ENCODE measurements at regions not wholly inside any gene's neighbourhood (a gene's known extent, or its start where the extent isn't known, plus 50 kb on each side); places are given as distances from the start of the nearest gene placed in this dataset.
A peak's percentile ranks its signal among the peaks of the same experiment; 100 is the strongest.

GRCh38 chr14:34237081-34237480 lies 225.0 kb downstream of the SPTSSA start:
- CTCF ChIA-PET = no interaction called here
- DNase-seq = no peak
- Histone ChIP-seq H3K36me3 (ENCODE audit: control insufficient read depth in 4 of 4, insufficient read depth in 4 of 4, low read length in 3 of 4) (no peaks in the 10 kb centered on the region), H3K27ac (ENCODE audit: insufficient read depth in 1 of 2, low read depth in 1 of 2, low read length in 2 of 2, poor library complexity in 1 of 2, severe bottlenecking in 2 of 2) (no peak overlapping the region), H3K27me3 (replicated peaks in 2 of 5; ENCODE audit: control insufficient read depth in 4 of 5, insufficient read depth in 5 of 5, low read length in 4 of 5) (peaks cover 0 to 4% (median 0%) of the 10 kb centered on the region in 5 experiments), H3K4me3 (ENCODE audit: control insufficient read depth in 1 of 7, extremely low read depth in 1 of 7, insufficient read depth in 4 of 7, low read depth in 2 of 7, low read length in 6 of 7) (no peak overlapping the region), H3K9me3 (ENCODE audit: control extremely low read depth in 1 of 5, control insufficient read depth in 4 of 5, insufficient read depth in 2 of 5, low read depth in 1 of 5, low read length in 4 of 5) (no peaks in the 10 kb centered on the region), H3K4me1 (ENCODE audit: control extremely low read depth in 1 of 4, control insufficient read depth in 4 of 4, insufficient read depth in 4 of 4, low read length in 3 of 4) (no peaks in the 10 kb centered on the region)
- 100% methylated on average over 1 of the region's 1 CpG for WGBS (ENCODE audit: insufficient coverage)
- POLR2A ChIA-PET = no interaction called here

GRCh38 chr14:34235643-34236300 lies 226.3 kb downstream of the SPTSSA start:
- ChIA-PET CTCF (interaction anchor here (1.2 to 1.3 kb wide), 2 partner anchors 136 to 395 kb away, joined by 3 to 5 read pairs; no protein-coding TSS in a partner anchor), POLR2A (interaction anchor here (0.7 kb wide), 1 partner anchor 580 kb away, joined by 3 read pairs; no protein-coding TSS in a partner anchor)
- WGBS (ENCODE audit: insufficient coverage) = 88% methylated on average over 3 of the region's 5 CpGs
- H3K4me3 ChIP-seq (ENCODE audit: control insufficient read depth in 1 of 7, extremely low read depth in 1 of 7, insufficient read depth in 4 of 7, low read depth in 2 of 7, low read length in 6 of 7) = no peak overlapping the region
- H3K4me1 ChIP-seq (ENCODE audit: control extremely low read depth in 1 of 4, control insufficient read depth in 4 of 4, insufficient read depth in 4 of 4, low read length in 3 of 4) = no peaks in the 10 kb centered on the region
- no peaks in the 10 kb centered on the region for H3K36me3 ChIP-seq (ENCODE audit: control insufficient read depth in 4 of 4, insufficient read depth in 4 of 4, low read length in 3 of 4)
- H3K27ac ChIP-seq (ENCODE audit: insufficient read depth in 1 of 2, low read depth in 1 of 2, low read length in 2 of 2, poor library complexity in 1 of 2, severe bottlenecking in 2 of 2) = no peak overlapping the region
- no peaks in the 10 kb centered on the region for H3K9me3 ChIP-seq (ENCODE audit: control extremely low read depth in 1 of 5, control insufficient read depth in 4 of 5, insufficient read depth in 2 of 5, low read depth in 1 of 5, low read length in 4 of 5)
- no peak for DNase-seq
- H3K27me3 ChIP-seq (replicated peaks in 2 of 5; ENCODE audit: control insufficient read depth in 4 of 5, insufficient read depth in 5 of 5, low read length in 4 of 5) = peaks cover 0 to 4% (median 0%) of the 10 kb centered on the region in 5 experiments

DNA sequence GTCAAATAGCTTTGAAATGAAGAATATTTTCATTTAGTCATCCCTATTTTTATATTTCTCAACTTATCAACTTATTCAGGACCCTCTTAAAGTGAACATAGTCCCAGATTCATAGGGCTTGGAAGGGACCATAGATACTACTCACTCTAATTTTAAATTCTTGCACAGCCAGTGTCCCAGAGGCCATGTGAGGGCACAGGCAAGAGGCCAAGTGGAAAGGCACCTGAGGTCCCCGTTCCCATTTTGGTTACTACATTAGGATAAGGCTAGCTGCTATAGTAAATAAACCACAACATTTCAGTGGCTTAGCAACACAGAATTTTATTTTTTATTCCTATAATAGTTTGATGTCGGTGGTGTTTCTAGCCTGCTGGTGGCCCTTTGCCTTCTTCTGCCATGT lies 227.8 kb downstream of the SPTSSA start:
- Histone ChIP-seq H3K27ac (ENCODE audit: insufficient read depth in 1 of 2, low read depth in 1 of 2, low read length in 2 of 2, poor library complexity in 1 of 2, severe bottlenecking in 2 of 2) (no peak overlapping the region), H3K4me1 (ENCODE audit: control extremely low read depth in 1 of 4, control insufficient read depth in 4 of 4, insufficient read depth in 4 of 4, low read length in 3 of 4) (no peaks in the 10 kb centered on the region), H3K9me3 (ENCODE audit: control extremely low read depth in 1 of 5, control insufficient read depth in 4 of 5, insufficient read depth in 2 of 5, low read depth in 1 of 5, low read length in 4 of 5) (no peaks in the 10 kb centered on the region), H3K4me3 (ENCODE audit: control insufficient read depth in 1 of 7, extremely low read depth in 1 of 7, insufficient read depth in 4 of 7, low read depth in 2 of 7, low read length in 6 of 7) (no peak overlapping the region), H3K27me3 (replicated peaks in 2 of 5; ENCODE audit: control insufficient read depth in 4 of 5, insufficient read depth in 5 of 5, low read length in 4 of 5) (peaks cover 0 to 4% (median 0%) of the 10 kb centered on the region in 5 experiments), H3K36me3 (ENCODE audit: control insufficient read depth in 4 of 4, insufficient read depth in 4 of 4, low read length in 3 of 4) (no peaks in the 10 kb centered on the region)
- POLR2A ChIA-PET = no interaction called here
- CTCF ChIA-PET = no interaction called here
- 100% methylated on average over 1 of the region's 2 CpGs for WGBS (ENCODE audit: insufficient coverage)
- DNase-seq = no peak

DNA sequence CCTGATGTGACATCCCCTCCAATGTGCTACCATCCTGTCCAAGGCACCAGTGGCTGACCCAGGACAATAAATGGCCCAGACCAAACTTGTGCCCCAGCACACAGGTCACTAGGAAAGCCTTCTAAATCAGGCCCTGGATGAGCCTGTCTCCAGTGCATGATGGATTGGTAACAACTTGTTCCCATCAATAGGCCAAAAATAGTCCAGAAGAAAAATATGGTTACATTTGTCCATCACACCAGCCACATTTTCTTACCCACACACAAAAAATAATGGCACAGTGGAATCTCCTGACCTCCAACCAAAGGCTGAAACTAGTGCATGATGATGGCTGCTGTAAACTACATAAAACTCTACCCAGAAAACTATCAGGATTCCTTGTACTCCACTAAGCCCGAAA lies 228.4 kb downstream of the SPTSSA start:
- CTCF ChIA-PET = no interaction called here

GRCh38 chr14:34232790-34233189 lies 229.2 kb downstream of the SPTSSA start:
- POLR2A ChIA-PET = no interaction called here
- no peak for DNase-seq
- CTCF ChIA-PET = no interaction called here
- Histone ChIP-seq H3K27me3 (replicated peaks in 2 of 5; ENCODE audit: control insufficient read depth in 4 of 5, insufficient read depth in 5 of 5, low read length in 4 of 5) (peaks cover 0 to 4% (median 0%) of the 10 kb centered on the region in 5 experiments), H3K4me1 (ENCODE audit: control extremely low read depth in 1 of 4, control insufficient read depth in 4 of 4, insufficient read depth in 4 of 4, low read length in 3 of 4) (peaks cover 0 to 2% (median 0%) of the 10 kb centered on the region in 4 experiments), H3K36me3 (ENCODE audit: control insufficient read depth in 4 of 4, insufficient read depth in 4 of 4, low read length in 3 of 4) (no peaks in the 10 kb centered on the region), H3K27ac (ENCODE audit: insufficient read depth in 1 of 2, low read depth in 1 of 2, low read length in 2 of 2, poor library complexity in 1 of 2, severe bottlenecking in 2 of 2) (no peak overlapping the region), H3K4me3 (ENCODE audit: control insufficient read depth in 1 of 7, extremely low read depth in 1 of 7, insufficient read depth in 4 of 7, low read depth in 2 of 7, low read length in 6 of 7) (no peak overlapping the region), H3K9me3 (ENCODE audit: control extremely low read depth in 1 of 5, control insufficient read depth in 4 of 5, insufficient read depth in 2 of 5, low read depth in 1 of 5, low read length in 4 of 5) (no peaks in the 10 kb centered on the region)
- WGBS (ENCODE audit: insufficient coverage) = 100% methylated on average over 2 of the region's 2 CpGs

More for the DNA sequence above, 228.4 kb downstream of the SPTSSA start:
- H3K4me3 ChIP-seq (ENCODE audit: control insufficient read depth in 1 of 7, extremely low read depth in 1 of 7, insufficient read depth in 4 of 7, low read depth in 2 of 7, low read length in 6 of 7) = no peak overlapping the region
- POLR2A ChIA-PET = no interaction called here
- 100% methylated on average over 1 of the region's 1 CpG for WGBS (ENCODE audit: insufficient coverage)
- peaks cover 0 to 4% (median 0%) of the 10 kb centered on the region in 5 experiments for H3K27me3 ChIP-seq (replicated peaks in 2 of 5; ENCODE audit: control insufficient read depth in 4 of 5, insufficient read depth in 5 of 5, low read length in 4 of 5)
- no peaks in the 10 kb centered on the region for H3K36me3 ChIP-seq (ENCODE audit: control insufficient read depth in 4 of 4, insufficient read depth in 4 of 4, low read length in 3 of 4)
- H3K4me1 ChIP-seq (ENCODE audit: control extremely low read depth in 1 of 4, control insufficient read depth in 4 of 4, insufficient read depth in 4 of 4, low read length in 3 of 4) = no peaks in the 10 kb centered on the region
- H3K9me3 ChIP-seq (ENCODE audit: control extremely low read depth in 1 of 5, control insufficient read depth in 4 of 5, insufficient read depth in 2 of 5, low read depth in 1 of 5, low read length in 4 of 5) = no peaks in the 10 kb centered on the region
- H3K27ac ChIP-seq (ENCODE audit: insufficient read depth in 1 of 2, low read depth in 1 of 2, low read length in 2 of 2, poor library complexity in 1 of 2, severe bottlenecking in 2 of 2) = no peak overlapping the region
- no peak for DNase-seq

- POLR2A ChIA-PET = no interaction called here
- CTCF ChIA-PET = interaction anchor here (0.7 kb wide), 1 partner anchor 134 kb away, joined by 3 read pairs; no protein-coding TSS in a partner anchor
- Histone ChIP-seq H3K9me3 (ENCODE audit: control extremely low read depth in 1 of 5, control insufficient read depth in 4 of 5, insufficient read depth in 2 of 5, low read depth in 1 of 5, low read length in 4 of 5) (no peaks in the 10 kb centered on the region), H3K36me3 (ENCODE audit: control insufficient read depth in 4 of 4, insufficient read depth in 4 of 4, low read length in 3 of 4) (no peaks in the 10 kb centered on the region), H3K4me1 (ENCODE audit: control extremely low read depth in 1 of 4, control insufficient read depth in 4 of 4, insufficient read depth in 4 of 4, low read length in 3 of 4) (peaks cover 0 to 3% (median 0%) of the 10 kb centered on the region in 4 experiments), H3K27me3 (replicated peaks in 2 of 5; ENCODE audit: control insufficient read depth in 4 of 5, insufficient read depth in 5 of 5, low read length in 4 of 5) (peaks cover 0 to 6% (median 4%) of the 10 kb centered on the region in 5 experiments), H3K4me3 (ENCODE audit: control insufficient read depth in 1 of 7, extremely low read depth in 1 of 7, insufficient read depth in 4 of 7, low read depth in 2 of 7, low read length in 6 of 7) (no peak overlapping the region), H3K27ac (ENCODE audit: insufficient read depth in 1 of 2, low read depth in 1 of 2, low read length in 2 of 2, poor library complexity in 1 of 2, severe bottlenecking in 2 of 2) (no peak overlapping the region)
- no peak for DNase-seq
- 87% methylated on average over 3 of the region's 5 CpGs for WGBS (ENCODE audit: insufficient coverage)
Observed at GRCh38 chr14:34231626-34232025, 230.4 kb downstream of the SPTSSA start.

GRCh38 chr14:34229140-34229539 lies 232.9 kb downstream of the SPTSSA start:
- ChIA-PET CTCF (interaction anchor here (1.1 to 2.7 kb wide), 5 partner anchors 12 to 391 kb away, joined by 4 to 11 read pairs (median 9); no protein-coding TSS in a partner anchor), POLR2A (no interaction called here)
- Histone ChIP-seq H3K9me3 (ENCODE audit: control extremely low read depth in 1 of 5, control insufficient read depth in 4 of 5, insufficient read depth in 2 of 5, low read depth in 1 of 5, low read length in 4 of 5) (no peaks in the 10 kb centered on the region), H3K4me3 (ENCODE audit: control insufficient read depth in 1 of 7, extremely low read depth in 1 of 7, insufficient read depth in 4 of 7, low read depth in 2 of 7, low read length in 6 of 7) (no peak overlapping the region), H3K36me3 (ENCODE audit: control insufficient read depth in 4 of 4, insufficient read depth in 4 of 4, low read length in 3 of 4) (no peaks in the 10 kb centered on the region), H3K27ac (ENCODE audit: insufficient read depth in 1 of 2, low read depth in 1 of 2, low read length in 2 of 2, poor library complexity in 1 of 2, severe bottlenecking in 2 of 2) (no peak overlapping the region), H3K27me3 (replicated peaks in 2 of 5; ENCODE audit: control insufficient read depth in 4 of 5, insufficient read depth in 5 of 5, low read length in 4 of 5) (peaks cover 0 to 16% (median under 1%) of the 10 kb centered on the region in 5 experiments), H3K4me1 (ENCODE audit: control extremely low read depth in 1 of 4, control insufficient read depth in 4 of 4, insufficient read depth in 4 of 4, low read length in 3 of 4) (peaks cover 0 to 3% (median 0%) of the 10 kb centered on the region in 4 experiments)
- WGBS (ENCODE audit: insufficient coverage) = 85% methylated on average over 4 of the region's 7 CpGs
- peak in 1 of 3 donors; percentile 10 for DNase-seq

Measured in common myeloid progenitor, CD34-positive (primary cell).